Fibroblast of skin of right biceps (primary cell): ENCODE measurements at regions not wholly inside any gene's neighbourhood (a gene's known extent, or its start where the extent isn't known, plus 50 kb on each side); places are given as distances from the start of the nearest gene placed in this dataset.

Experiments used
- DNase-seq: peaks from one replicate; pipeline ENCODE4 v3.0.0-alpha.2; 2013

DNA sequence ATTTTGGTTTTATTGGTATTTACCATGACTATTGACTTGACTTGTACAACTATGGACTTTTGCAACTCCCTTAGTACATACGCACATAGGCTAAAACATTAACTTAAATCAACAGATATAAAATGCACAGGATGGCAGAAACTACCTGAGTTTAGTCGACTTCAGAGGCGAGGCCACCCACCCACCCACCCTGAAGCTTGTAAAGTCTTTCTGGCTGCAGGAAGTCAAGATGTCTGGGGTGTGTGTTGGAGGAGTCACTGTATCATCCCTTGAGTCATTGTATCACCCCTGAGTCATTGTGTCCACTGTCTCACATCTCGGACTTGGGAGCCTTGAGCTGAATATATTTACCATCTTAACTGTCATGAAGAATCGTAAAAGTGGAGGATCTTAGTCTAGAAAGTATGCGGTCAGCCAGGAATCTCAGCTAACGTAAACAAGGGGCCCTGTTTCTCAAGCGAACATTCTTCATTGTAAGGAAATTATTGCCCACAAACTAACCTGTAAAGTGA is 140.0 kb upstream of the ST6GAL2 start:
- peak; percentile 74 for DNase-seq

DNA sequence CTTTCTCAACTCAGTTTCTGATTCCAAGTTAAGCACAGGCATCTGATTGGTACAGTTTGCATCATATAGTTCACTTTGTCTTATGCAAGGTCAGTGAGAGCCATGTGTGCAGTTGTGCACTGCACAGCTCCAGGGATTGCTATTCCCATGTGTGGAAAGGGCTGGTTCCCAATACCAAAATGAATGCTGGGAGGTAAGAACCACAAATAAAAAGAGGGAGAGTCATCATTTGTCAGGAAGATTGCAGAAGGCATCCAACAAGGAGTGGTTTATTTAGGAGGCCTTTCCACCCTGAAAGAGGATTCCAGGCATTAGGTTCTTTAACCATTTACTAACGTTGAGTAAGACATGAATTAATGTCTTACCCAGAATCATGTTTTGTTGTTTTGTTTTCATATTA is 141.2 kb upstream of the ST6GAL2 start:
- DNase-seq: peak; percentile 18

GRCh38 chr2:107027810-107028209 is 141.8 kb upstream of the ST6GAL2 start:
- DNase-seq: peak; percentile 29

GRCh38 chr2:107028661-107029060 is 142.7 kb upstream of the ST6GAL2 start:
- no peak for DNase-seq

DNA sequence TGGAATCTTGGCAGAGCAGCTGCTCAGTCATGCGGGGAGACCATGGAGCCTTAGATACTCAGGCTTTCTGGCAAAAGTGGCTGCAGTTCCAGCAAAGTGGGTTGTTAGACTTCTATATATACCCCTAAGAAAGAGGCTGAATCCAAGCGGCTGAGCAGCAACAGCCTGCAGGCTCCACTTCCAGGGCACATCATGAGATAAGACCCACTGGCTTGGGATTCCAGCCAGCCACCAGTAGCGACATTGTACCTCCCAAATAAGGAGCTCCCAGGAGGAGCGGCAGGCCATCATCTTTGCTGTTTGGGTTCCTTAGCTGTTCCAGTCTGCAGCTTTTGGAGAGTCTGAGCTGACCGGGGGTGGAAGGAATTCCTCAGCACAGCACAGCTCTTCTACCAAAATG is 150.3 kb upstream of the ST6GAL2 start:
- no peak for DNase-seq

GRCh38 chr2:107062173-107062572 is 176.2 kb upstream of the ST6GAL2 start:
- DNase-seq: no peak

DNA sequence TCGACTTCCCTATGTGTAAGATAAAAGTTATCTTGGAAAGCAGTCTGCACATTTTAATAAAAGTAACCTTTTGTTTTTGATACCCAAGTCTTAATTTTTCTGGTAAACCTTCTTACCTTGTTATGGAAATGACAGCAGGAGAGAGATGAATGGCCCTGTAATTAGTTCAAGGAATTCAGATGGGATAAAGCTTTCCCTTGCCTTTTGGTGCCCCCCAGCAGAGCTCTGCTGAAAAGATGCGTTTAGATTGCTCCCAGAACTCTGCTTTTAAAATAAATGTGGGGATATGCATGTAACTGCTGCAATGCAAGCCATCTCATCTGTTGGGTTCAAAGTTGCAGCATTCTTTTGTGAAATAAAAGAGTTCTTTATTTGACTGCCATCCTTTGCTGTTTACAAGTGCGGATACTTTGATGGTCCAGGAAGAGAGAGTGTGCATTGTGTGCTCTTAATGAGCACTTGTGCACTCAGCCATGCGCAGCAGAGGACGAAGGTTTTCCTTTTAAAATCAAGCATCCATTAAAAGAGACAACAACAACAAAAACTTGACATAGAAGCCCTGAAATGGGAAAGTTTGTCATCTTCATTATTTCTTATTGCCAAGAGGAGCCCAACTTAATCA is 176.7 kb upstream of the ST6GAL2 start:
- no peak for DNase-seq

GRCh38 chr2:107063228-107063627 is 177.3 kb upstream of the ST6GAL2 start:
- DNase-seq: no peak

DNA sequence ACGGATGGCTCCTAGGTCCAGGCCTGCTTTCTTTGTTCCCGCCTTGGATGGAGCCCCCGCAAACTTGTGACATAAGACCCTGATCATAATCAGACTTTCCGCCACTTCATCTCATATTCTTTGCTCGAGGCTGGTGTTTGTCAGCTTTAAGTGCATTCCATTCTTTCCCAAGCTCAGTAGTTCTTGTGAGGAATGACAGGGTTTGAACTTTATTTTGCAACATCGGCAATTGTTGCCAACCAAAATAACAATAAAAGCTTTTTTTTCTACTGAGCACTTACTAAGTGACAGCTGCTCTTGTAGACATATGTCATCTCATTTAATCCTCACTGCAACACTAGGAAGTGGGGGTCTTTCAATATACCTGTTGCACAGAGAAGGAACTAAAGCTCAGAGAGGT is 178.8 kb upstream of the ST6GAL2 start:
- no peak for DNase-seq

- DNase-seq: no peak
Observed at GRCh38 chr2:107068069-107068916, 182.3 kb upstream of the ST6GAL2 start.

- no peak for DNase-seq
Observed at GRCh38 chr2:107069890-107070289, 183.9 kb upstream of the ST6GAL2 start.

DNA sequence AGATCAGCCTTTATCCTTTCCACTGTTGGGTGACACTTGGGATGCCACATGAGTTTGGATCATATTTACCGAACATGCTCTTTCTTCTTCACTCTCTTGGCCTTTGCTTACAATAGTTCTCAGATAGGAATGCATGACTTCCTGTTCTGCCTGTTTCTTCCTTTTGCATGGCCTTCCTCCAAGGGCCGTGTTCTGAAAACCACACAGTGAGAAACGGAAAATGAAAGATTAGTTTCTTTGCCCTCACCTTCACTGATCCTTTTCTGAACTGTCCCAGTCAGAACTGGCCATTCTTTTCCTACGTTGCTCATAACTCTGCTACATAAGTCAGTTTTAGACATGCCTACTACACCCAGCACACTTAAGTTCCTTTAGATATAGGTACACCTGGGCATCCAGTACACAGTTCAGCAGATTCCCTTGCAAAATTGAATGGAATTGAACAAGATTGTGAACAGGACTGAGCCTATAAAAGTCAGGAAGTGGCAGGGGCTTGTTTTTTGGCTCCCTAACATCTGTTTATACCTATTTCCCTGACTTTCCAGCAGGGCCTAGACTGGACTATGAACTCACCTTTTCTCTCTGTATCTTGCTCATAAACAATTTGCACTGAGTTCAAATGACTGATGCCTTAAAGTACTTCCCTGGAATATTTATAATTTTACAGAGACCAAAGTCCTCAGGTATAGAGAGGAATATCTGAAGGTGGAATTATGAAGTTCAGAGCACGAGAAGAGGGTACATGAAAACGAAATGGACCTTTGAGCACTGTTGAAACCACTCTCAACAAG is 186.4 kb upstream of the ST6GAL2 start:
- peak; percentile 26 for DNase-seq

DNA sequence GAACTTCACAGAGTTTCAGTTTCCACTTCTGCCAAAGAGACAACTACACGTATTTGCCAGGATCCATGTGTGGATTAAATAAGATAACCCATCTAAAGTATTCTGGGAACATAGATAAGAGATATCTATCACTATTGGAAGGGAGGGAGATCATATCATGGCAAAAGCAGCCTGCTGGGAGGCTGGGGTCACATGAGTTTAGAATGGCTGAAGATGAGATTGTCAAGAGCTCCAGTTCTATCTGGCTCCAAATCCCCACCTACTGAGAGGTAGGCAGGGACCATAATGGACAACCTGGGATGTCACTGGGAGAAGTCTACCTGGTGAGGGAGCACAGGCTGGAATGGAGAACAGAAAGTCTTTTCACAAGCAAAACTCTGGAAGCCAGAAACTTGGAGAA is 192.6 kb upstream of the ST6GAL2 start:
- DNase-seq: no peak

- no peak for DNase-seq
Observed at GRCh38 chr2:107086497-107086896, 200.5 kb upstream of the ST6GAL2 start.

- no peak for DNase-seq
Observed at GRCh38 chr2:107088156-107088555, 202.2 kb upstream of the ST6GAL2 start.

DNA sequence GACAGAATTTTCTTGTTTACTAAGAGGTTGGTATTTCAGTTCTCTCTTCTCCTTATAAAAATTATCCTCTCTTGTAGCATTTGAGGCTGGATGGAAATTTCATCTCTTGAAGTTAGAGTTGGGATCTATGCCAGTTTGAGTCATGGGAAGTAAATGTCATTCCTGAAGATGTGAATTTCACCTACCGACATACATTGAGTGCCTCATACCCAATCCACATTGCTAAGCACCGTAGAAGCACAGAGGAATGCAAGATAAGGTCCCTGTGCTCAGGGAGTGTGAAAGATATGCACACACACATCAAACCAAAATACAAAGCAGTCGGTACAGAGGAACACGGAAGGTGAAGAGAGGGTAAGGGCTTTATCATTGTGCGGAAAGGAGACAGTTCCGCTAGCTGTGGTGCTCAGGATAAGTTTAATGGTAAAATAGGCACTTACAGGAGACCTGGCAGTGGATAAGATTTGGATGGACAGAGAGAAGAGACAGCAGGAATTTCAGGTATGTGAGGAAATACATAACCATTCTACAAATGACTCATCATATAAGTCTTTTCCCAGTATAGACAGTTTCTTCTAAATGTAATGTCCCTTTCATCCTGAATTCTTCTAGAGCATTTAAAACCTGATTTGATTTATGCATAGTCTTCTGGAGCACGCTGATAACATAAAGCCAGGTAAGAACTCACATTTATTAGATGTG is 205.3 kb upstream of the ST6GAL2 start:
- DNase-seq: peak; percentile 81

GRCh38 chr2:107093426-107093957 is 207.5 kb upstream of the ST6GAL2 start:
- no peak for DNase-seq

GRCh38 chr2:107094450-107094986 is 208.6 kb upstream of the ST6GAL2 start:
- no peak for DNase-seq

DNA sequence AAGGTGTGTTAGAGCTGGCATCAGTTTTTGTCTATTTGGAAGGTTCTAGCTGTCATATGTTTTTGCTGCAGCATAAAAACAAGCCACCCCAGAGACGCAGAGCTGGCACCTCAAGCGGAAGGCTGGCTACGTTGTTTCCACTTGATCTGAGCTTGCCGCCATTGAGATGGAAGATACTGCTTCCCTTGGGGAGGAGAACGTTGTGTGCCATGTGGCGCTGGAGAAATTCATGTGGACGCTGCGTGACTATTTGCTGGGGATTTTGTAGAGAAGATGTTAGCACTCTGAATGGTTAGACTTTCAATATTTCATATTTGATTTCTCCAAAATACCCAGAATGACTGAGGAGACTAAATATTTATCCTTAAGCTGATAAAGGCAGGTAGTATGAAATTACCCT is 216.2 kb upstream of the ST6GAL2 start:
- DNase-seq: no peak

GRCh38 chr2:107107351-107107750 is 221.4 kb upstream of the ST6GAL2 start:
- no peak for DNase-seq

DNA sequence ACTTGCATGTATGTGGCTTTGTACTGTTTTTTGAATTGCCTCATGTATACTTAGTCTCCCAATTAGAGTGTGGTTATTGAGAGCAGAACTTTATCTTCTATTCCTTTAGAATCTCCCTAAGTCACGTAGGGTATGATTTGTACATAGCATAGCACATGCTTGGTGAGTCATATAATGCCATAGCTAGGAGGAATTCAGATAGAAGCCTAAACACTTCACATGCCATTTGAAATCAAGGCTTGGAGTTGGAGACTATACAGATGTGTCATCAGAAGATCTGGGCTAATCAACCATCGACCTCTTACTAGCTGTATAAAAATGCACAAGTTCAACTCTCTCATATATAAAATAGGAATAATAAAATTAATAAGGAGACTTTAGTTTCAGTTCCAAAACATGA is 222.6 kb upstream of the ST6GAL2 start:
- peak; percentile 66 for DNase-seq

- no peak for DNase-seq
Observed at GRCh38 chr2:107111623-107112022, 225.7 kb upstream of the ST6GAL2 start.
